HCT116 (cell line): ENCODE measurements at regions not wholly inside any gene's neighbourhood (a gene's known extent, or its start where the extent isn't known, plus 50 kb on each side); places are given as distances from the start of the nearest gene placed in this dataset.

ENCODE experiments used
- ATAC-seq: fragments of 200-7000 bp; cut with Tn5 transposase; 2 replicates; pipeline ENCODE4 v1.9.1; 2020; ENCODE audit warnings: mild to moderate bottlenecking, moderate library complexity
- BruUV-seq: library from RNA; stranded (reverse); fragments of 400-500 nt; replicated peaks from 2 replicates; lab custom pipeline; 2021; lab: Mats Ljungman, UMichigan
- CTCF ChIA-PET: fragments of 300-600 bp; sonication (Branson Sonifier 250); formaldehyde crosslinking; loops from one replicate; lab custom pipeline; 2021; ENCODE audit warnings: antibody characterized with exemption; lab: Charles Lee
- POLR2A ChIA-PET: fragments of 300-600, 350-600 bp; sonication (Branson Sonifier 250); formaldehyde crosslinking; loops from one replicate; lab custom pipeline; 2021; ENCODE audit warnings: antibody characterized with exemption; lab: Charles Lee
- RAD21 ChIA-PET, 2 experiments: fragments of 300-600 bp; sonication (Branson Sonifier 250); formaldehyde crosslinking; loops; one replicate each; lab custom pipeline; 2023; ENCODE audit warnings: low total read pairs in 2 of 2; ENCODE audit not compliant: uncharacterized antibody in 2 of 2, unreplicated experiment in 2 of 2, low non-redundant PET in 1 of 2; lab: Charles Lee
- DNase-seq: peaks from one replicate; pipeline ENCODE4 v3.0.0-alpha.2; 2010; ENCODE audit warnings: low read depth, low spot score
- H2AFZ ChIP-seq: fragments of 200-600 bp; shearing (Covaris generic), sonication (generic); 2 replicates; pipeline ENCODE4 v1.6.1; 2017; ENCODE audit warnings: low read depth, mixed run types, mixed read lengths, antibody characterized with exemption, low read length; ENCODE audit not compliant: poor library complexity, severe bottlenecking
- H3K27ac ChIP-seq: 2 replicates; pipeline ENCODE4 v1.5.1; 2012; ENCODE audit warnings: low read depth, low read length
- H3K27me3 ChIP-seq: fragments of 200-600 bp; sonication (generic); 2 replicates; pipeline ENCODE4 v1.6.1; 2016; ENCODE audit warnings: mixed run types, low read length, mixed read lengths; ENCODE audit not compliant: insufficient read depth
- H3K36me3 ChIP-seq, 2 experiments: fragments of 200-500 bp in 1 of 2; fragments of 200-600 bp in 1 of 2; sonication (Bioruptor generic) in 1 of 2; sonication (generic) in 1 of 2; 2 replicates each; pipeline versions ENCODE4 v1.5.1 to v1.6.1; 2014 to 2016; ENCODE audit warnings: low read length in 2 of 2, inconsistent platforms in 1 of 2, mixed read lengths in 1 of 2, mixed run types in 1 of 2; ENCODE audit not compliant: insufficient read depth in 2 of 2, control insufficient read depth in 1 of 2
- H3K4me1 ChIP-seq, 2 experiments: fragments of 200-600 bp in 1 of 2; sonication (generic) in 1 of 2; 2 replicates each; pipeline versions ENCODE4 v1.5.1 to v1.6.1; 2012 to 2017; ENCODE audit warnings: low read length in 2 of 2, inconsistent platforms in 1 of 2, mild to moderate bottlenecking in 1 of 2, mixed read lengths in 1 of 2, mixed run types in 1 of 2, moderate library complexity in 1 of 2; ENCODE audit not compliant: insufficient read depth in 2 of 2, control insufficient read depth in 1 of 2
- H3K4me2 ChIP-seq: fragments of 200-600 bp; sonication (generic); 2 replicates; pipeline ENCODE4 v1.6.1; 2017; ENCODE audit warnings: mixed run types, low read length, mixed read lengths
- H3K4me3 ChIP-seq, 2 experiments: fragments of 200-600 bp in 1 of 2; sonication (generic) in 1 of 2; replicated peaks in 1 of 2; 2 replicates each; pipeline ENCODE4 v1.5.1; 2011 to 2016; ENCODE audit warnings: low read length in 2 of 2, control low read depth in 1 of 2, low read depth in 1 of 2, mild to moderate bottlenecking in 1 of 2, mixed read lengths in 1 of 2, mixed run types in 1 of 2
- H3K79me2 ChIP-seq: fragments of 200-600 bp; sonication (generic); 2 replicates; pipeline ENCODE4 v1.6.1; 2017; ENCODE audit warnings: mild to moderate bottlenecking, mixed run types, low read length, moderate library complexity, mixed read lengths; ENCODE audit not compliant: insufficient read depth
- H3K9ac ChIP-seq: fragments of 200-600 bp; sonication (generic); 2 replicates; pipeline ENCODE4 v1.6.1; 2016; ENCODE audit warnings: low read length, mixed read lengths
- H3K9me2 ChIP-seq: fragments of 200-600 bp; sonication (generic), shearing (Covaris generic); 2 replicates; pipeline ENCODE4 v1.6.1; 2017; ENCODE audit warnings: mixed run types, mild to moderate bottlenecking, moderate library complexity; ENCODE audit not compliant: insufficient read depth
- H3K9me3 ChIP-seq, 2 experiments: fragments of 200-500 bp in 1 of 2; fragments of 200-600 bp in 1 of 2; sonication (Bioruptor generic) in 1 of 2; sonication (generic) in 1 of 2; 2 replicates each; pipeline ENCODE4 v1.6.1; 2014 to 2017; ENCODE audit warnings: low read length in 2 of 2, mixed read lengths in 2 of 2, inconsistent platforms in 1 of 2, low read depth in 1 of 2, mild to moderate bottlenecking in 1 of 2, mixed run types in 1 of 2, moderate library complexity in 1 of 2; ENCODE audit not compliant: control insufficient read depth in 1 of 2, insufficient read depth in 1 of 2
- H4K20me1 ChIP-seq: fragments of 200-600 bp; sonication (generic), shearing (Covaris generic); 2 replicates; pipeline ENCODE4 v1.6.1; 2017; ENCODE audit warnings: mixed run types, mild to moderate bottlenecking, moderate library complexity; ENCODE audit not compliant: insufficient read depth
- CTCF ChIP-seq, 3 experiments: fragments of 200-600 bp in 1 of 3; sonication (generic) in 1 of 3; IDR thresholded peaks in 2 of 3; conservative IDR thresholded peaks in 1 of 3; 2 replicates each; pipeline ENCODE4 v1.5.1; 2012 to 2017; ENCODE audit warnings: low read depth in 2 of 3, low read length in 2 of 3, antibody characterized with exemption in 1 of 3, borderline replicate concordance in 1 of 3, control low read depth in 1 of 3, mild to moderate bottlenecking in 1 of 3, mixed read lengths in 1 of 3, mixed run types in 1 of 3, moderate library complexity in 1 of 3; ENCODE audit not compliant: insufficient read depth in 1 of 3
- EZH2 ChIP-seq: fragments of 200-600 bp; sonication (generic); IDR thresholded peaks from 2 replicates; pipeline ENCODE4 v1.6.1; 2017; ENCODE audit warnings: antibody characterized with exemption, mixed run types
- RAD21 ChIP-seq: IDR thresholded peaks from 2 replicates; pipeline ENCODE4 v1.6.1; 2012; ENCODE audit warnings: low read depth, mild to moderate bottlenecking
- REST ChIP-seq: IDR thresholded peaks from 2 replicates; pipeline ENCODE4 v1.6.1; 2012; ENCODE audit warnings: low read depth
- SRF ChIP-seq: IDR thresholded peaks from 2 replicates; pipeline ENCODE4 v1.6.1; 2012; ENCODE audit warnings: low read depth
- ZBTB33 ChIP-seq: IDR thresholded peaks from 2 replicates; pipeline ENCODE4 v1.6.1; 2011; ENCODE audit warnings: mild to moderate bottlenecking, low read length, moderate library complexity; ENCODE audit not compliant: insufficient replicate concordance; ENCODE audit errors: extremely low read depth
- intact Hi-C: fragments of 100-400 bp; cut with micrococcal nuclease; formaldehyde crosslinking; loops from 2 replicates; pipeline ENCODE4 v1.10.0; 2022
- TF ChIP-seq, protein P1 (sequence below): IDR thresholded peaks from 2 replicates; pipeline ENCODE4 v1.6.1; 2012

DNA sequence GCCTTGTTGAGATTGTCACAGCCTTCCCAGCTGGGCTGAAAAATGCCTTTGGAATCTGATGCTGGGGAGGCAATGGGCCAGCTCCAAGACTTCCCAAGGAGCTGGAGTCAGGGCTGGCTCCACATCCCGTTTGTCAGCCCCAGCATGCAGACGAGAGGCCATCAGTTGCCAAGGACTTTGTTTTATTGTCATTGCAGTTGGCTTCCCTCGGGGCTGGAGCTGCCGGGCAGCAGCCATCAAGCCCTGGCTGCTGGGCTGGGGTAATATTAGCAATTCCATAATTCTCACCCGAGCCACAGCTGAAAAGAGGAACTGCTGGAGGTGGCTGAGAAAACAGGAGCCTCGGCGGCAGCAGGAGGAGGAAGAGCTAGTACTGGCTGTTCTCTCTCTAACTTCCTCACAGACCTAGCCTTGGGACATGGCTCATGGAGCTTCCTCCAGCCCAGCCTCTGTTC is 182.5 kb downstream of the CDC5L start (continued):
- TF ChIP-seq ZBTB33 (no peak), EZH2 (no peak), CTCF (IDR thresholded peaks at IDR 0.05 in 2 of 3, conservative IDR thresholded peaks at IDR 0.05 in 1 of 3; ENCODE audit: borderline replicate concordance in 1 of 3, insufficient read depth in 1 of 3, low read depth in 2 of 3, low read length in 2 of 3) (no peak), SRF (no peak)
- TF ChIP-seq, protein P1, sequence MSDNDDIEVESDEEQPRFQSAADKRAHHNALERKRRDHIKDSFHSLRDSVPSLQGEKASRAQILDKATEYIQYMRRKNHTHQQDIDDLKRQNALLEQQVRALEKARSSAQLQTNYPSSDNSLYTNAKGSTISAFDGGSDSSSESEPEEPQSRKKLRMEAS = no peak

DNA sequence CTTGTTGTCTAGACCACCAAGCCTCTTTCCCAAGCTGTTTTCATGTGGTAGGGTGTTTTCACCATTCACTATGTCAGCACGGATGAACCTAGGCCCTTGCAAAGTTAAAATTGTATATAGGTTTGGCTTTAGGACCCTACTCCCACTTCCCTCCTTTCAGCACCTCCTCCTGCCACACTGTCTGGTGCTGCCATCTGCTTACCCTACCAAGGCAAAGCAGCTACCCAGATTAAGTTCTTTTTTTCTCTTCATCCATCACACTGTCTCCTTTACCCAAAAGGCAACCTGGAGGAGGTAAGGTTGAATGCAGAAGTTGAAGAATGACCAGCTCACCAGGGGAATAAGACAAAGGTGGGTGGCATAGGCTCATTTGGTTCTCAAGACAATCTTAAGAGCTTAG is 184.0 kb downstream of the CDC5L start:
- intact Hi-C loops = no loop called here
- Histone ChIP-seq H3K27me3 (no peaks in the 10 kb centered on the region), H3K27ac (no peak overlapping the region), H3K9ac (no peak overlapping the region), H3K79me2 (no peaks in the 10 kb centered on the region), H2AFZ (no peak overlapping the region), H3K36me3 (no peaks in the 10 kb centered on the region), H3K9me2 (no peaks in the 10 kb centered on the region), H3K4me1 (no peaks in the 10 kb centered on the region), H4K20me1 (no peaks in the 10 kb centered on the region), H3K4me3 (no peak overlapping the region), H3K9me3 (no peaks in the 10 kb centered on the region), H3K4me2 (no peak overlapping the region)
- RAD21 ChIA-PET = no interaction called here
- BruUV-seq = no TSS peak
- DNase-seq (no peak), ATAC-seq (no peak)
- TF ChIP-seq REST (no peak), RAD21 (peak; percentile 23; the same call in 1 of the 2 replicates)
- CTCF ChIA-PET = no interaction called here
- POLR2A ChIA-PET = no interaction called here
